HG03342 (cell line): ENCODE measurements at regions not wholly inside any gene's neighbourhood (a gene's known extent, or its start where the extent isn't known, plus 50 kb on each side); places are given as distances from the start of the nearest gene placed in this dataset.
"Not testable (repeated sequence)": the region's sequence is repeated elsewhere in the genome, so short reads cannot be mapped to it uniquely, and the experiment has no call there.

Experiments used
- ATAC-seq: cut with Tn5 transposase; IDR thresholded peaks from one replicate; pipeline ENCODE4 v1.9.1; 2021; ENCODE audit warnings: mild to moderate bottlenecking, moderate library complexity; ENCODE audit not compliant: unreplicated experiment

- ATAC-seq, result not testable (repeated sequence)
These were observed 299.4 kb downstream of the BCL2L11 start for GRCh38 chr2:111420074-111420473.

- ATAC-seq, result not testable (repeated sequence)
These were observed 300.1 kb downstream of the BCL2L11 start for GRCh38 chr2:111420835-111421234.

DNA sequence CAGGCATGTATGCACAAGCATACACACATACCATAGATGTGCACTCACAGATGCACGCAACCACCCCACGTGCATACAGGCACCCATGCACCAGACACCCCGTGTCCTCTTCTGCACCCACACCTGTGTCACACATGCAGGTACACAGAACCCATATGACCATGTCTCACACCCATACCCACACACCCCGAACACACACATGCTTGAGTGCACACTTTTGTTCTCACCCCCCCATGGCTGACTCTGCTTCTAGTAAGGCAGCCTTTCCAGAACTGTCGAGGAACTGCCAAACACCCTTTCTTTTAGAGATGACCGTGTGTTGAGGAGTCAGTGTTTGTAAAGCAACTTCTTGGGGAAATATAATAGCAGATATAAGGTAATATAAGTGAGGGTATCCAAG is 301.2 kb downstream of the BCL2L11 start:
- ATAC-seq, result not testable (repeated sequence)

GRCh38 chr2:111422562-111422961 is 301.8 kb downstream of the BCL2L11 start:
- not testable (repeated sequence) for ATAC-seq

DNA sequence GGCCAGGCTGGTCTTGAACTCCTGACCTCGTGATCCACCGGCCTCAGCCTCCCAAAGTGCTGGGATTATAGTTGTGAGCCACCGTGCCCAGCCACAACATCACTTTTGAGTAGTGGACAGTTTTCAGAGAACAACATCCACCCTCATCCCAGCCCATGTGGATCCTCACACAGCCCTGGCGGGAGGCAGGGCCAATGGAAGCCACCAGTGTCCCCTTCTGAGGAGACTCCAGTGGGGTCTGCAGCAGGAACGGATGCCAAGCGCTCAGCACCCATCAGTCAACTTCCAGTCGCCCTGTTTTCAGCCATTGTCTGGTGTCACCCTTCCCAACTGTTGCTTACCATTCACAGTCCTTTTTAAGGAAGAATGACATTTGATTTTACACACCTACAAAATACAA is 302.5 kb downstream of the BCL2L11 start:
- not testable (repeated sequence) for ATAC-seq

DNA sequence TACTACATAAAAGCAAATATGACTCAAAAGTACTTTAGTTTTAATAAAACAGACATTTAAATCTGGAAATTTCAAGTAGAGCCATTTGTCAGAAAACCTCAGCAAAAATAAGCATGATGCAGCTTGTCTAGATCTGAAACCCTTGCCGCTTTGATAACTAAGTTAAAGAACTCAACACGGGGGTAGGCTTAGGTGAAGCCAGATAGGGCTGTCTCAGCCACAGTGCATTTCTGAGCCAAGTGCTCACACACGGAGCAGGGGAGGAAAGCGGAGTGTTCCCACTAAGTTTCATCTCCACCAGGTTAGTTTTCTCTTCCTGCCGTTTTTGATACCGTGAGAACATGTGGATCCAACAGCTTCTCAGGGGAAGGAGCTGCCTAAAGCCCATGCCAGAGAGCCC is 303.5 kb downstream of the BCL2L11 start:
- not testable (repeated sequence) for ATAC-seq

- peak; percentile 45 for ATAC-seq
These were observed 304.2 kb downstream of the BCL2L11 start for GRCh38 chr2:111424851-111425309.

GRCh38 chr2:111425789-111426201 is 305.1 kb downstream of the BCL2L11 start:
- not testable (repeated sequence) for ATAC-seq

DNA sequence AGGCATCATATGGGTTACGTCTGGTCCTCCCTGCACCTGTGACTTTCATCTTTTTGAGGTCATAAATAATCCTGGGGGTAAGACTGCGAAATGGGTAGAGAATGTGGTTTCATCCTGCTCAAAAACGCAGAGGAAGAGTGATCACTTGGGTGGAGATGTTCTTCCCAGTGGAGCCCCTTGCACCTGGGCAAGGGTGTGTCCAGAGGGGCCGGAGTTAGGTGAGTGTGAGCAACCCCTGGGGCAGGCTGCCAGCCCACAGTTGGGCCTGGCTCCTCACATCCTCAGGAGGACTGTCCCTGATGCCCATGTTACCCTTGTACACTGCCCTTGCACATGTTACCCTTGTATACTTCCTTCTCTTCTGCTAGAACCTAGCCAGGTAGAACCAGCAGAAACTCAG is 306.6 kb downstream of the BCL2L11 start:
- ATAC-seq, result not testable (repeated sequence)

- ATAC-seq, result not testable (repeated sequence)
These were observed 308.2 kb downstream of the BCL2L11 start for GRCh38 chr2:111428915-111429314.

DNA sequence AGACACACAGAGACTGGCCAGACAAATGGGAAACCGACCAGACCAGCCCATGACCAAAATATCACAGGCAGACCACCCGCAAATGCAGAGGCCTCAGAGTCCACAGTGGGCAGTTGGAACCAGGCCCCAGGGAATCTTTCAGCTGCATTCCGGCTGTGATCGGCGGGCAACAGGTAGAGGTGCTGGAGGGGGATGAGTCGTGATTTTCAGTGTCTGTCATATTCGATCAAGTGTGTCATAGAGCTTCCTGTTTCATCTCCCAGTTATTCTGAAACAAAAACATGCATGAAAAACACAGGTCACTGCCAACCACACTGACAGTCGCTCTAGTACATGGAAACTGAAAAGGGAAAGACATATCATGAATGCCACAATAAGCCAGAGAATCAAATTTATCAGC is 308.6 kb downstream of the BCL2L11 start:
- peak; percentile 49 for ATAC-seq

- ATAC-seq, result not testable (repeated sequence)
These were observed 310.3 kb downstream of the BCL2L11 start for GRCh38 chr2:111430817-111431661.

DNA sequence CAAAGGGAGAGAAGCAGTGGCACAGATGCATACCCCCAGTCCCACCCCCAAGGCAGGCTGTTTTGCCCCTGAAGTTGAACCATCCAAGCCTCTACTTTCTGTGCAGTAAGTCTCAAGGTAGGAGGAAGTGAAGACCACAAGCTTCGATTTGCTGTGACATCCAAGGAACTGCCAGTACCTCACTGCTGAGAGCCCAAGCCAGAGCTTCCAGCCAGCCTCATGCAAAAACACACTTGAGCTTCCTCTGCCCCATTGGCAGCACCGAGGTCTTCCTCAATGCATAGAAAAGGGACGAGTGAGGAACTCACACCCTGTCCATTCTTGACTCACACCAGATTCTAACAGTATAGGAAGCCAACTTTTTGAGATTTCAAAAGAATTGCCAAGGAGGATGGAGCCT is 311.7 kb downstream of the BCL2L11 start:
- not testable (repeated sequence) for ATAC-seq

DNA sequence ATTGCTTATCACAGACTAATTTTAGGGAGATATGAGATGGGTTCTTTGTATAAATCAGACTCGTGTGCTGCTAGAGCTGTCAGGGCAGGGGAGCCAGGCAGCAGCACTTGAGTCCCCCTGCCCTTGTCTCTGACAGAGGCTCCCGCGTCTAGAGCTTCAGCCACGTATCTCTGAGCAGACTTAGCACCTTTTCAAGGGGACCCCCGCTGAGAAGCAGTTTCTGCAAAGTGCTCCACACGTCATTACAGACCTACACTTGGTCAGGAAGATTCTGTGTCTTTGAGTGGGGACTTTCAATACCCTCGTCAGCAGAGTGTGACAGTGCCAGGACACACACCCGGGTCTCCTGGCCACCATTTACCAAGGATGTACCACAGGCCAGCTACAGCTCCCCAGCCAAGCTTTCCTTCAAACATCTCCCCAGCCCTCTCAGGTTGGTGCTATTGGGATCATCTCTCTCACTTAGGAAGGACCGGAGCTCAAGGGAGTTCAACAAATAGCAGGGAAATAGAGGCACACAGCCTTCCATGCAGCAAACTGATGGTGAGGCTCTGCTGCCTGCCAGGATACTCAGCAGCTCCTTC is 312.3 kb downstream of the BCL2L11 start:
- not testable (repeated sequence) for ATAC-seq

DNA sequence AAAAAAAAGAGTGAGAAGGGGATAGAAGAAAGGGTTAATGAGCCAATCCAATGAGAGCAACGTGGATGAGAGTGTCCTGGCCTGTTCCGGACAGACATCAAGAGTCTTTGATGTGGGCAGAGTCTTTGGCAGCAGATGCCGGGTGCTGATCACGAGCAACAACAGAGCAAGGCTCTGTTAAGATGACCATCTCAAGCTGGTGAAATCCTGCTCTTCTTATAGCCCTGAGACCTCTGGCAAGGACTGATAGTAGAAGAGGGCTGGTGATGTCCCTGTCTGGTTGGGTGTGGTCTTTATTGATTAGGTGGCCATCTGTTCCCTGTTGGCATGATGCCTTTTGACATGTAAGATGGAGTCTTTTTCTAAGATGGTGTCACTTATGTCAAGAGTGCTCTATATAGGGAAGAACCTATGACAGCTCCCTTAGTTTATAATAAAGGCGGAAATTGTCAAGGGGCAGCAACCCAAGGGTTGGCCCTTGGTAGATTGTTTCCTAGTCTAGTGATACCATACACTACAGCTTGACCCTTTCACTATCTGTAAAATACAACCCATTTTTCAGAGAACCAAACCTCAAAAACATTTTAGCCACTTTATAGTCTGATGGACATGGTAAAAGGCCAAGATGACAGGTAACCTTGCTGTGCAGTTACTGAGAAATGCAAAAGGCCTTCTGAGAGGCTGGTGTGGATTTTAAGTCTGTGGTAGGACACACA is 313.3 kb downstream of the BCL2L11 start:
- ATAC-seq, result not testable (repeated sequence)

DNA sequence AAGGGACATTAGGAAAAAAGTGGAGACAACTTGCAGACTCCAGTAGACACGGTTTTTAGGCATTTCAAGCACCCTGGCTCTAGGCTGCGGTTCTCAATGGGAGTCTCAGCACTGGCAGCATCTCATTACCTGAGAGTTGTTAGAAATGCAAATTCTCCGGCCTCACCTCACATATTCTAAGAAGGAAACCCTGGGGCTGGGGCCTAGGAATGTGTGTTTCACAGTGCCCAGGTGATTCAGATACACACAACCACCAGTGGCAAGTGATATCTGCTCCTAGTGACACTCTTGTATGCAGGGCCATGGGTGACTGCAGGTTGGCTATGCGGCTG is 313.9 kb downstream of the BCL2L11 start:
- not testable (repeated sequence) for ATAC-seq

DNA sequence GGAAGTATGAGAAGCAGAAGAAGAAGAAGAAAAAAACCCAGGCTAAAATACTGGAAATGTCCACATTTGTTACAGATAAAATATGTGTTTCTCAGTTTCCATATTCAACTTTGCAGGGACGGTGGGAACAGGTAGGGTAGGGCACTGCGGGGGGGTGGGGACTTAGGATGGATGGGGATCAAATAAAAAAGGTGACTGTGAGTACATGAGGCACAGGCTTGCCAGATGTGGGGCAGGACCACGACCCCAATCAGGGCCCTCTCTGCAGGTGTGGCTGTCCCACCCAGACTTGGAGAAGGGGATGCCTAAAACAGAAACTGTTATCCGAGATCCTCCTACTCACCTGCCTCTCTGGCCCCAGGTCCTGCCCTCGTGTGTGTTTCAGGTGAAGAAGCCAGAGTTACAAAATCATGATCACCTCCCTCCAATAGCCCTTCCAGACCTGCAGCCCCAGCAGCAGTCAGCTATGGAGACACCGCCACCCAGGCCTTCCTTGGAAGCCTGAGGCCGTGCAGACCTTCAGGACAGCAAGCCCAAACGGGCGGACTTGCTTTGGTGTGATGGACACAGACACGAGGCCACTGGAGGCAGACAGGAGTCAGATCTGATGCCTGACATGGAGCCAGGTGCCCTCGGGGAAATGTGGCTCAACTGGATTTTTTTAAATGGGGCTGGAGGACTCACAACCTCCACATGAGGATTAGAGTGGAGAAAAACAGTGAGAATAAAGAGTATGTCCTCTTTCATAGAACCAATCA is 315.0 kb downstream of the BCL2L11 start:
- not testable (repeated sequence) for ATAC-seq

DNA sequence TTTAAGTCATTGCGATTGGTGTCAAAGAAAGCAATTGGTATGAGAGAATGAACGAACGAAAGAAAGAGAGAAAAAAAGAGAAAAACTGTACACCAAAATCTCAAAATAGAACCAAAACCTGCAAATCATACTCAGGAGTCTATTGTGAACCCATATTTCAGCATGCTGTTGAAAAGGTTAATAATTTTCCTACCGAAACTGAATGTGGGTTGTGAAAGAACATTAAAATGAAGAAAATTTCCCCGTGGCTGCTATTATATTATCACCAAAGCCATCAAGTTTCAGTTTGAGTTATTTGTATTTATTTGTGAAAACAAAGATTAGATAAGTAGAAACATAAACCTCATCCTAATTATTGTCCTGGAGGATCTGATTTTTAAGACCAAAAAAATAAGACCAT is 315.7 kb downstream of the BCL2L11 start:
- not testable (repeated sequence) for ATAC-seq

DNA sequence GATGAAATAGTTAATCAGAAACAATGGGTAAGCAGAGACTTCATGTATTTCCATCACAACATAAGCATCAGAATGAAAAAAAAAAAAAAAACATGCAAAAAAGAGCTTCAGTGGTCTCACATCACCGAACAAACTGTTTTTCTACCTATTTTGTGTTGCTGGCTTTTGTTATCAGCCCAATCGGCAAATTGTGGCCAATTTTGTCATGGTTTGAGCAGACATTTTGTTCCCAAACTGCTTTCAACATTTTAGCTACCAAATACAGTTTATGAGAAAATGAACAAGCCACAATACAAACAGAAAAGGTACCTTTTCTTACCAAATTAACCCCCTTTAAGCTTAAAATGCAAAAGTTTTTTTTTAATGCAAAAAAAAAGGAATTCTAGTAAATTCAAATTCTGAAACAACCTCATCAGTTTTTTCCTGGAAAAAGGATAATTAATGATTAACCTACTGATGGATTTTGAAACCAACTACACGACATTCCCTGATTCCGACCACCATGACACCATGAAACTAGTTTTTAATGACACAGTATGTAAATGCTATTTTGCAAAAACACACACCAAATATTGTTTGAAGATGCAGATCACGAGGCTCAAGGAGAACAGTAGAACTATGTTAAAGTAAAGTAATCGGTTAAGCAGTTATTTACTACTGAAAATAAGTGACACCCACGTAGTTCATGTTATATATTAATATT is 316.7 kb downstream of the BCL2L11 start:
- not testable (repeated sequence) for ATAC-seq

- not testable (repeated sequence) for ATAC-seq
These were observed 317.4 kb downstream of the BCL2L11 start for GRCh38 chr2:111438161-111438560.
